Epithelial cell of esophagus (primary cell): ENCODE measurements at regions not wholly inside any gene's neighbourhood (a gene's known extent, or its start where the extent isn't known, plus 50 kb on each side); places are given as distances from the start of the nearest gene placed in this dataset.

Experiments
- DNase-seq: peaks from one replicate; pipeline ENCODE4 v3.0.0; 2010; ENCODE audit warnings: low read depth
- H3K4me3 ChIP-seq: 2 replicates; pipeline ENCODE4 v1.5.1; 2011; ENCODE audit warnings: mild to moderate bottlenecking, low read length, control low read depth
- CTCF ChIP-seq: IDR thresholded peaks from 2 replicates; pipeline ENCODE4 v1.5.1; 2011; ENCODE audit warnings: low read depth, mild to moderate bottlenecking, low read length, control low read depth, inconsistent platforms; ENCODE audit not compliant: insufficient read depth; ENCODE audit errors: missing control alignments

- TF ChIP-seq CTCF: no peak
- no peak for DNase-seq
- no peak overlapping the region for H3K4me3 ChIP-seq
Observed at GRCh38 chr10:70950037-70950436, 61.7 kb upstream of the PCBD1 start.

- no peak for DNase-seq
- no peak overlapping the region for H3K4me3 ChIP-seq
- TF ChIP-seq CTCF: no peak
Observed at GRCh38 chr10:70950801-70951200, 62.4 kb upstream of the PCBD1 start.

- H3K4me3 ChIP-seq: no peak overlapping the region
- TF ChIP-seq CTCF: no peak
- no peak for DNase-seq
Observed at GRCh38 chr10:70952401-70952800, 64.0 kb upstream of the PCBD1 start.

- no peak for DNase-seq
- no peak overlapping the region for H3K4me3 ChIP-seq
- no peak for TF ChIP-seq CTCF
Observed at GRCh38 chr10:70952921-70953320, 64.6 kb upstream of the PCBD1 start.

GRCh38 chr10:70954381-70955176 lies 66.2 kb upstream of the PCBD1 start:
- H3K4me3 ChIP-seq: no peak overlapping the region
- DNase-seq: no peak
- TF ChIP-seq CTCF: no peak

- no peak overlapping the region for H3K4me3 ChIP-seq
- DNase-seq: no peak
Observed at GRCh38 chr10:70956029-70956759, 67.8 kb upstream of the PCBD1 start.

More at GRCh38 chr10:70956029-70956759, 67.8 kb upstream of the PCBD1 start:
- no peak for TF ChIP-seq CTCF
